HCT116 (cell line): ENCODE measurements at regions not wholly inside any gene's neighbourhood (a gene's known extent, or its start where the extent isn't known, plus 50 kb on each side); places are given as distances from the start of the nearest gene placed in this dataset.

Experiments
- ATAC-seq: fragments of 200-7000 bp; cut with Tn5 transposase; 2 replicates; pipeline ENCODE4 v1.9.1; 2020; ENCODE audit warnings: mild to moderate bottlenecking, moderate library complexity
- BruUV-seq: library from RNA; stranded (reverse); fragments of 400-500 nt; replicated peaks from 2 replicates; lab custom pipeline; 2021; lab: Mats Ljungman, UMichigan
- CTCF ChIA-PET: fragments of 300-600 bp; sonication (Branson Sonifier 250); formaldehyde crosslinking; loops from one replicate; lab custom pipeline; 2021; ENCODE audit warnings: antibody characterized with exemption; lab: Charles Lee
- POLR2A ChIA-PET: fragments of 300-600, 350-600 bp; sonication (Branson Sonifier 250); formaldehyde crosslinking; loops from one replicate; lab custom pipeline; 2021; ENCODE audit warnings: antibody characterized with exemption; lab: Charles Lee
- RAD21 ChIA-PET, 2 experiments: fragments of 300-600 bp; sonication (Branson Sonifier 250); formaldehyde crosslinking; loops; one replicate each; lab custom pipeline; 2023; ENCODE audit warnings: low total read pairs in 2 of 2; ENCODE audit not compliant: uncharacterized antibody in 2 of 2, unreplicated experiment in 2 of 2, low non-redundant PET in 1 of 2; lab: Charles Lee
- DNase-seq: peaks from one replicate; pipeline ENCODE4 v3.0.0-alpha.2; 2010; ENCODE audit warnings: low read depth, low spot score
- H2AFZ ChIP-seq: fragments of 200-600 bp; shearing (Covaris generic), sonication (generic); 2 replicates; pipeline ENCODE4 v1.6.1; 2017; ENCODE audit warnings: low read depth, mixed run types, mixed read lengths, antibody characterized with exemption, low read length; ENCODE audit not compliant: poor library complexity, severe bottlenecking
- H3K27ac ChIP-seq: 2 replicates; pipeline ENCODE4 v1.5.1; 2012; ENCODE audit warnings: low read depth, low read length
- H3K27me3 ChIP-seq: fragments of 200-600 bp; sonication (generic); 2 replicates; pipeline ENCODE4 v1.6.1; 2016; ENCODE audit warnings: mixed run types, low read length, mixed read lengths; ENCODE audit not compliant: insufficient read depth
- H3K36me3 ChIP-seq, 2 experiments: fragments of 200-500 bp in 1 of 2; fragments of 200-600 bp in 1 of 2; sonication (Bioruptor generic) in 1 of 2; sonication (generic) in 1 of 2; 2 replicates each; pipeline versions ENCODE4 v1.5.1 to v1.6.1; 2014 to 2016; ENCODE audit warnings: low read length in 2 of 2, inconsistent platforms in 1 of 2, mixed read lengths in 1 of 2, mixed run types in 1 of 2; ENCODE audit not compliant: insufficient read depth in 2 of 2, control insufficient read depth in 1 of 2
- H3K4me1 ChIP-seq, 2 experiments: fragments of 200-600 bp in 1 of 2; sonication (generic) in 1 of 2; 2 replicates each; pipeline versions ENCODE4 v1.5.1 to v1.6.1; 2012 to 2017; ENCODE audit warnings: low read length in 2 of 2, inconsistent platforms in 1 of 2, mild to moderate bottlenecking in 1 of 2, mixed read lengths in 1 of 2, mixed run types in 1 of 2, moderate library complexity in 1 of 2; ENCODE audit not compliant: insufficient read depth in 2 of 2, control insufficient read depth in 1 of 2
- H3K4me2 ChIP-seq: fragments of 200-600 bp; sonication (generic); 2 replicates; pipeline ENCODE4 v1.6.1; 2017; ENCODE audit warnings: mixed run types, low read length, mixed read lengths
- H3K4me3 ChIP-seq, 2 experiments: fragments of 200-600 bp in 1 of 2; sonication (generic) in 1 of 2; replicated peaks in 1 of 2; 2 replicates each; pipeline ENCODE4 v1.5.1; 2011 to 2016; ENCODE audit warnings: low read length in 2 of 2, control low read depth in 1 of 2, low read depth in 1 of 2, mild to moderate bottlenecking in 1 of 2, mixed read lengths in 1 of 2, mixed run types in 1 of 2
- H3K79me2 ChIP-seq: fragments of 200-600 bp; sonication (generic); 2 replicates; pipeline ENCODE4 v1.6.1; 2017; ENCODE audit warnings: mild to moderate bottlenecking, mixed run types, low read length, moderate library complexity, mixed read lengths; ENCODE audit not compliant: insufficient read depth
- H3K9ac ChIP-seq: fragments of 200-600 bp; sonication (generic); 2 replicates; pipeline ENCODE4 v1.6.1; 2016; ENCODE audit warnings: low read length, mixed read lengths
- H3K9me2 ChIP-seq: fragments of 200-600 bp; sonication (generic), shearing (Covaris generic); 2 replicates; pipeline ENCODE4 v1.6.1; 2017; ENCODE audit warnings: mixed run types, mild to moderate bottlenecking, moderate library complexity; ENCODE audit not compliant: insufficient read depth
- H3K9me3 ChIP-seq, 2 experiments: fragments of 200-500 bp in 1 of 2; fragments of 200-600 bp in 1 of 2; sonication (Bioruptor generic) in 1 of 2; sonication (generic) in 1 of 2; 2 replicates each; pipeline ENCODE4 v1.6.1; 2014 to 2017; ENCODE audit warnings: low read length in 2 of 2, mixed read lengths in 2 of 2, inconsistent platforms in 1 of 2, low read depth in 1 of 2, mild to moderate bottlenecking in 1 of 2, mixed run types in 1 of 2, moderate library complexity in 1 of 2; ENCODE audit not compliant: control insufficient read depth in 1 of 2, insufficient read depth in 1 of 2
- H4K20me1 ChIP-seq: fragments of 200-600 bp; sonication (generic), shearing (Covaris generic); 2 replicates; pipeline ENCODE4 v1.6.1; 2017; ENCODE audit warnings: mixed run types, mild to moderate bottlenecking, moderate library complexity; ENCODE audit not compliant: insufficient read depth
- CTCF ChIP-seq, 3 experiments: fragments of 200-600 bp in 1 of 3; sonication (generic) in 1 of 3; IDR thresholded peaks in 2 of 3; conservative IDR thresholded peaks in 1 of 3; 2 replicates each; pipeline ENCODE4 v1.5.1; 2012 to 2017; ENCODE audit warnings: low read depth in 2 of 3, low read length in 2 of 3, antibody characterized with exemption in 1 of 3, borderline replicate concordance in 1 of 3, control low read depth in 1 of 3, mild to moderate bottlenecking in 1 of 3, mixed read lengths in 1 of 3, mixed run types in 1 of 3, moderate library complexity in 1 of 3; ENCODE audit not compliant: insufficient read depth in 1 of 3
- EZH2 ChIP-seq: fragments of 200-600 bp; sonication (generic); IDR thresholded peaks from 2 replicates; pipeline ENCODE4 v1.6.1; 2017; ENCODE audit warnings: antibody characterized with exemption, mixed run types
- MAX ChIP-seq: IDR thresholded peaks from 2 replicates; pipeline ENCODE4 v1.6.1; 2012
- POLR2AphosphoS5 ChIP-seq: IDR thresholded peaks from 2 replicates; pipeline ENCODE4 v1.6.1; 2011; ENCODE audit warnings: mild to moderate bottlenecking, low read depth, low read length, moderate library complexity
- SIN3A ChIP-seq: IDR thresholded peaks from 2 replicates; pipeline ENCODE4 v1.6.1; 2012; ENCODE audit warnings: low read depth
- SRF ChIP-seq: IDR thresholded peaks from 2 replicates; pipeline ENCODE4 v1.6.1; 2012; ENCODE audit warnings: low read depth
- ZBTB33 ChIP-seq: IDR thresholded peaks from 2 replicates; pipeline ENCODE4 v1.6.1; 2011; ENCODE audit warnings: mild to moderate bottlenecking, low read length, moderate library complexity; ENCODE audit not compliant: insufficient replicate concordance; ENCODE audit errors: extremely low read depth
- ZFX ChIP-seq: fragments of 450-650 bp; IDR thresholded peaks from 2 replicates; pipeline ENCODE4 v1.6.1; 2017
- intact Hi-C: fragments of 100-400 bp; cut with micrococcal nuclease; formaldehyde crosslinking; loops from 2 replicates; pipeline ENCODE4 v1.10.0; 2022

GRCh38 chr15:95606551-95606950 lies 723.9 kb upstream of the NR2F2 start:
- Histone ChIP-seq H3K4me2 (no peak overlapping the region), H3K4me3 (no peak overlapping the region), H3K9ac (no peak overlapping the region), H4K20me1 (no peaks in the 10 kb centered on the region), H3K36me3 (no peaks in the 10 kb centered on the region), H2AFZ (no peak overlapping the region), H3K79me2 (no peaks in the 10 kb centered on the region), H3K9me2 (no peaks in the 10 kb centered on the region), H3K27me3 (no peaks in the 10 kb centered on the region), H3K27ac (no peak overlapping the region), H3K9me3 (no peaks in the 10 kb centered on the region), H3K4me1 (no peaks in the 10 kb centered on the region)
- intact Hi-C loops: no loop called here
- BruUV-seq: no TSS peak
- ChIA-PET POLR2A (no interaction called here), CTCF (no interaction called here), RAD21 (no interaction called here)
- no peak for DNase-seq
- no peak for TF ChIP-seq SIN3A
- TF ChIP-seq POLR2AphosphoS5: no peak
- no peak for TF ChIP-seq EZH2
- no peak for TF ChIP-seq ZBTB33
- TF ChIP-seq MAX: no peak
- no peak for TF ChIP-seq CTCF (IDR thresholded peaks at IDR 0.05 in 2 of 3, conservative IDR thresholded peaks at IDR 0.05 in 1 of 3; ENCODE audit: borderline replicate concordance in 1 of 3, insufficient read depth in 1 of 3, low read depth in 2 of 3, low read length in 2 of 3)
- no peak for TF ChIP-seq SRF
- no peak for TF ChIP-seq ZFX
- no peak for ATAC-seq
